Astrocyte of the spinal cord (primary cell): ENCODE measurements at regions not wholly inside any gene's neighbourhood (a gene's known extent, or its start where the extent isn't known, plus 50 kb on each side); places are given as distances from the start of the nearest gene placed in this dataset.

Experiments
- DNase-seq: peaks from one replicate; pipeline ENCODE4 v3.0.0; 2011; ENCODE audit warnings: low read depth, low spot score
- H3K4me3 ChIP-seq: 2 replicates; pipeline ENCODE4 v1.5.1; 2011; ENCODE audit warnings: low read depth, mild to moderate bottlenecking, low read length, moderate library complexity
- in situ Hi-C: cut with HindIII; loops from 2 replicates; pipeline ENCODE4 v1.10.0; 2017; ENCODE audit warnings: low sequenced_read_pairs
- TF ChIP-seq, protein P1 (sequence below): IDR thresholded peaks from 2 replicates; pipeline ENCODE4 v1.5.1; 2012; ENCODE audit warnings: low read depth, mild to moderate bottlenecking, low read length, inconsistent platforms

DNA sequence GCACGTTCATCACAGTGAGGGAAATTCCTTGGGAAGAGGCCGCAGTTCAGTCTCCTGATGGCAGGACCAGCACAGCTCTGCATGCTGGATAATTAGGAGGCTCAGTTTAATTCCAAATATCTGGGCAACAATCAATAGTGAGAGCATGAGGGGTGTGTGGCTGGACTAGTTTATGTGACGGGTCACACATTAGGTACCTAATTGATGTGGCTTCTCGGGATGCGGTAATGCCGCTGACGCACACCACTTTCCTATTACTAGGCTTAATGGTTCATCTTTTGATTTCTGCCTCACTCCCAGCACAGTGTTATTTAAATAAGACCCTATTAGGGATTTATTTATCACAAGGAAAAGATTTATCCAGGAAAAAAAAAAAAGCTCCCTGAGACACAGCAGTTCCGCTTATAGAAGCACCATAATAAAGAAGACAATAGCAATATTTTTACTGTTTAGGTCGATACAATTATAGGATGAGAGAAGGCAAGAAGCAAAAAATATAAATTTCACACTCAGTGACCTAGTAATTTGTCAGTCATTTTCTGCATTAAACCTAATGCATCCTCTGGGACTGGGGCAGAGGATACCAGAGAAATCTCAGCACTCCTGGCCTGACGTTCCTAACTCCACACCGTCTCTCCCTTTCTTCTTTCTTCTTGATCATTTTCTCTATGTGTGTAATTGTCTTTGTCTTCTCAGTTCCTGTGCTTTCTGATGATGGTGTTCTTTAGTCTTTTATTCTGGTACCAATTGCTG, 264.7 kb upstream of the SLC14A2 start:
- no peak for DNase-seq
- in situ Hi-C loops, result no loop called here
- H3K4me3 ChIP-seq, result no peak overlapping the region
- TF ChIP-seq, protein P1, sequence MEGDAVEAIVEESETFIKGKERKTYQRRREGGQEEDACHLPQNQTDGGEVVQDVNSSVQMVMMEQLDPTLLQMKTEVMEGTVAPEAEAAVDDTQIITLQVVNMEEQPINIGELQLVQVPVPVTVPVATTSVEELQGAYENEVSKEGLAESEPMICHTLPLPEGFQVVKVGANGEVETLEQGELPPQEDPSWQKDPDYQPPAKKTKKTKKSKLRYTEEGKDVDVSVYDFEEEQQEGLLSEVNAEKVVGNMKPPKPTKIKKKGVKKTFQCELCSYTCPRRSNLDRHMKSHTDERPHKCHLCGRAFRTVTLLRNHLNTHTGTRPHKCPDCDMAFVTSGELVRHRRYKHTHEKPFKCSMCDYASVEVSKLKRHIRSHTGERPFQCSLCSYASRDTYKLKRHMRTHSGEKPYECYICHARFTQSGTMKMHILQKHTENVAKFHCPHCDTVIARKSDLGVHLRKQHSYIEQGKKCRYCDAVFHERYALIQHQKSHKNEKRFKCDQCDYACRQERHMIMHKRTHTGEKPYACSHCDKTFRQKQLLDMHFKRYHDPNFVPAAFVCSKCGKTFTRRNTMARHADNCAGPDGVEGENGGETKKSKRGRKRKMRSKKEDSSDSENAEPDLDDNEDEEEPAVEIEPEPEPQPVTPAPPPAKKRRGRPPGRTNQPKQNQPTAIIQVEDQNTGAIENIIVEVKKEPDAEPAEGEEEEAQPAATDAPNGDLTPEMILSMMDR, result no peak

DNA sequence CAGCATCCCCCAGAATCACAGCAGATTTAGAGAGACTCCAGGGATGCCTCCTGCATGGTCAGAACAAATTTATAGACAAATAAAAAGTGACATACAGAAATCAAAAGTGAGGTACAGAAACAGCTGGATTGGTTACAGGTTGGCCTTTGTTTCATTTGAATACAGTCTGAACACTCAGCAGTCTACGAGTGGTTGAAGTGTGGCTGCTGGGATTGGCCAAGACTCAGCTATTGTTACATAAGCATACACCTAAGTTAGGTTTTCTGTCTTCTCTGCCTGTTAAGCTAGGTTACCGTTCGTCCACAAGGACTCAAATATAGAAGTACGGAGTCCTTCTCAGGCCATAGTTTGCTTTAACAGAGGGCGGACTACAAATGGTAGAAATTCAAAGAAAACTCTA, 262.4 kb upstream of the SLC14A2 start:
- TF ChIP-seq, protein P1, result no peak
- H3K4me3 ChIP-seq, result no peak overlapping the region
- DNase-seq, result no peak
- in situ Hi-C loops, result no loop called here

DNA sequence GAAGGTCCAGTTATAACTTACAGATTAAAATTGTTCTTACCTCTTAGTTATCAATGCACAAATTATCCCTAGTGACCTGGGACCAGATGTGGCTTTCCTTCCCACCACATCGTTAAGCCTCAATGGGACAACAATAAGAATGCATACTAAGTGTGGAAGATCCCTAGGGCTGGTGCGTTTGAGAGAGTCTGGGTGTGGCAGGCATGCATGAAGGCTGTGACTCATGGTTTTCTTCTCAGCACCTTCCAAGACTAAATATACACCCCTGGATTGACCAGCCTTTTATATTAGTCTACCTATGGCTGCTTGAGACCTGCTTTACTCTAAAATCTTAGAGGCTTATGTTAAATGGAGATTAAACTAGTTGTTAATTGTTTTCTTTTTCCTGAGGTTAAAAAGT, 261.7 kb upstream of the SLC14A2 start:
- in situ Hi-C loops, result no loop called here
- TF ChIP-seq, protein P1, result no peak
- no peak overlapping the region for H3K4me3 ChIP-seq
- no peak for DNase-seq

DNA sequence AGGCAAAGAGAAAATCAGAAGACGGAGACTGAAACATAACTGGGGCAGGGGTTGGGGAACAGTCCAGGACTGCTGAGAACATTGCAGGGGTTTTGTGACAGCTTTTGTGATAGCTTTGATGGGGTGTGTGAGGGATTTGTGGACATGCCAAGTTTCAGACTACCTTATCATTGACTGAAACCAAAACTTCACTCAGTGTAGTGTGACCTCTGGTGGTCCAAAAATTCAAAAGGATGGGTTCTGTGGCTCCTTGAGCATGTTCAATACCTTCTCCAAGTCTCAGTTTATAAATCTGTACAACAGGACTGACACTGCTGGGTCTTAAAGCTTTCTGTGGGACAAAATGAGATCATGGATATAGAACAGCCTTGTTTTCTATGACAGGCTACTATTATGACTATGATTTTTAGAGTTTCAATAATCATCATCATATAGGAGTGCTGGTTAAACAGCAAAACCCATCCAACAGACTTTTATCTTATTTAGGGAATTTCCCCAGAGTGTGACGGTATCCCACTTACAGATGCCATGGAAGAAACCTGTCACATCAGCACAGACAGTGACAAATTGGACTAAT, 259.2 kb upstream of the SLC14A2 start:
- in situ Hi-C loops, result no loop called here
- TF ChIP-seq, protein P1, result no peak
- no peak overlapping the region for H3K4me3 ChIP-seq
- DNase-seq, result no peak

DNA sequence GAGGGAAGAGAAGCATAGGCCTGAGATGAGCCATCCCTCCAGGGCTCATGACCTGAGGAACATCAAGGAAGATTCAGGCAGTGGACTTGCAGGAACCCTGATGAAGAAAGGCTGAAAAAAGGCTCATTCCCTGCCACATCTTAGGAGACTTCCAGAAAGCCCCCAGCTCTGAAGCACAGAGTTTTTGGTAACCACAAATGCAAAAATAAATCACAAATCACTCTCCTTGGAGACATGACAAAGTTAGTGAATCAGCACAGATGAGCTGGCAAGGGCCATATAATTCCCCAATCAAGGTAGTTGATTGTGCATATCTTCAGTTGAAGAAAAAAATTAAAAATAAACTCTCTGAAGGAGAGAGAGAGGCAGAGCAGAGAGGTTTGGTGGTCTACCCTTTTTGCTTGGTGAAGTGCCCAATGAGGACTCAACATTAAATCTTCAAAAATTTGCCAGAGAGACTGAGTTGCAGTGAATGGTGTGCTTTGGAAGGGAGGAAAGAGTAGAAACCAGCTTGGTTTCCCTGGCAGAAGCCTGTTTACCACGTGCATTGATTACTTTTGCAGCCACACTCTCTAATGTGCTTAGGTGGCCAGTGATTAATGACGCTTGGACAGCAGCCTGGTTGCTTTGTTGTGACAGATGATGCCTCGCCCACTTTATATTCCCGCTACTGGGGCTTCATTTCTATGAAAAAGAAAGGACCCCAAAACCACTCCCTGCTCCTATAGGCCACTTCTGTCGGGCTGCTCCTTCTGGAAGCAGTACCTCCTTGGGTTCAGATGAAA, 257.4 kb upstream of the SLC14A2 start:
- no peak overlapping the region for H3K4me3 ChIP-seq
- DNase-seq, result no peak
- in situ Hi-C loops, result no loop called here
- TF ChIP-seq, protein P1, result no peak

DNA sequence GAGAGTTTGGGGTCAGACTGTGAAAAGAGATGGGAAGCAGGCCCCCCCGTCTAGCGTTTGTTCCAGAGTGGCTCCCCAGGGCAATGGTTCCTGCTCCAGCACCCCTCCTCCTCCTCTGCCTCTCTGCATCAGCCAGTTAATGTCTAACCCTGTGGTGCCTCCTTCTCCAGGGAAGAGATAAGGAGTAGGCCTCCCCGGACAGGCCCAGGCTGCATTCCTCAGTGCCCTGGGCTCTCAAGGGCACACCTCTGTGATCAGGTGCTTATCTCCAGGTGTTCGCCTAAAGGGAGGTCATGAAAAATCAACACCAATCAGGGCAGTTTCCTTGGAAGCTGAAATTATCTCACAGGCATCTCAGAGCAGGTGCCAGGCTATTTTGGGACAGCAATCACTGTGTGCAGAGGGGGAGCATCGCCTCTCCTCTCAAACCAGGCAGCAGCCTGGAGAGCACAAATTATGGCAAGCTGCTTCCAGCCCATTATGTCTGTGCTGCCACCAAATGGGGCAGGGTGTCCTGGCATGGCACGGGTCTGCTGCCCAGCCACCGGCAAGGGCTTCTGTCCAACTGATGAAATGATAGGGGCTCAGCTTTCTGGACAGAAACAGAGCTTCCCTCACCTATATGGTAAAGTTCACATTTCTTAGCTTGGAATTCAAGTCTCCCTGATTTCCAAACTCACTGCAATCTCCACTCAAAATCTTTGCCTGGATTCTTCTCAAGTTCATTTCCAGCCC, 255.8 kb upstream of the SLC14A2 start:
- in situ Hi-C loops, result no loop called here
- TF ChIP-seq, protein P1, result no peak
- no peak for DNase-seq
- H3K4me3 ChIP-seq, result no peak overlapping the region
